ENCODE measurements at regions not wholly inside any gene's neighbourhood (a gene's known extent, or its start where the extent isn't known, plus 50 kb on each side); places are given as distances from the start of the nearest gene placed in this dataset.

DNA sequence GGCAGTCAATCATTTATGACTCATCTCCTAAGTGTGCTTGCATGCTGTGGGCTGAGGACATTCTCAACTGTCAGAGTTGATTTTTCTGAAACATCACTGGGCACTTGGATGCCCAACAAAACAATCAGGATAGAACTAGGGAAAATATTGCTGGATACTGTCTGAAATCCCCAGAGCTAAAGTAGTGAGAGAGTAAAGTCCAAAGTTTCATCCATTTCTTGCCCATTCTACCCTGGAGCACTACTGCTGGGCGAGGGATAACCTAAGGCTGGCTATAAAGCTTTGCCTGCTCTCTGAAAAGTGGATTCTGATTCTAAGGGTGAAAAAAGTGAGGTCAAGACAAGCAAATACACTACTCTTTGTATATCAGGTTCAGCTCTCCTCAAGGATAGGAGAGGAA is 279.6 kb upstream of the EDA2R start:
- intact Hi-C loops (cut with DNase I) = no loop called here
- ATAC-seq (no peak), DNase-seq (no peak)
- no peaks in the 10 kb centered on the region for H3K4me1 ChIP-seq
- H3K27me3 ChIP-seq = no peaks in the 10 kb centered on the region
- H3K4me3 ChIP-seq = no peak overlapping the region
- H3K9me3 ChIP-seq = no peaks in the 10 kb centered on the region
- H3K36me3 ChIP-seq (replicated peaks in 1 of 2; ENCODE audit: insufficient read depth in 1 of 2, low read depth in 2 of 2) = no peaks in the 10 kb centered on the region
- H3K27ac ChIP-seq = no peak overlapping the region
- WGBS, 2 donors = 71 to 75% methylated on average over 1 of the region's 1 CpG
- TF ChIP-seq POLR2A (IDR thresholded peaks at IDR 0.05) (no peak), CTCF (IDR thresholded peaks at IDR 0.05) (no peak)

- Histone ChIP-seq H3K27ac (no peak overlapping the region), H3K4me3 (no peak overlapping the region), H3K9me3 (no peaks in the 10 kb centered on the region), H3K4me1 (no peaks in the 10 kb centered on the region), H3K36me3 (replicated peaks in 1 of 2; ENCODE audit: insufficient read depth in 1 of 2, low read depth in 2 of 2) (no peaks in the 10 kb centered on the region), H3K27me3 (no peaks in the 10 kb centered on the region)
- ATAC-seq (no peak), DNase-seq (no peak)
- intact Hi-C loops (cut with DNase I) = no loop called here
- TF ChIP-seq POLR2A (IDR thresholded peaks at IDR 0.05) (no peak), CTCF (IDR thresholded peaks at IDR 0.05) (no peak)
- WGBS, 2 donors = 22 to 39% methylated on average over 2 of the region's 2 CpGs
Observed at GRCh38 chrX:66915893-66916292, 277.0 kb upstream of the EDA2R start.

GRCh38 chrX:66914080-66914479 is 275.2 kb upstream of the EDA2R start:
- no peaks in the 10 kb centered on the region for H3K27me3 ChIP-seq
- DNase-seq = peak in 1 of 4 donors; percentile 2
- no peak overlapping the region for H3K4me3 ChIP-seq
- intact Hi-C loops (cut with DNase I) = no loop called here
- WGBS, 2 donors = 28 to 44% methylated on average over 6 of the region's 6 CpGs
- H3K9me3 ChIP-seq = no peaks in the 10 kb centered on the region
- no peak for ATAC-seq
- H3K4me1 ChIP-seq = no peaks in the 10 kb centered on the region
- H3K27ac ChIP-seq = no peak overlapping the region
- TF ChIP-seq POLR2A (IDR thresholded peaks at IDR 0.05) (no peak), CTCF (IDR thresholded peaks at IDR 0.05) (no peak)
- no peaks in the 10 kb centered on the region for H3K36me3 ChIP-seq (replicated peaks in 1 of 2; ENCODE audit: insufficient read depth in 1 of 2, low read depth in 2 of 2)

DNA sequence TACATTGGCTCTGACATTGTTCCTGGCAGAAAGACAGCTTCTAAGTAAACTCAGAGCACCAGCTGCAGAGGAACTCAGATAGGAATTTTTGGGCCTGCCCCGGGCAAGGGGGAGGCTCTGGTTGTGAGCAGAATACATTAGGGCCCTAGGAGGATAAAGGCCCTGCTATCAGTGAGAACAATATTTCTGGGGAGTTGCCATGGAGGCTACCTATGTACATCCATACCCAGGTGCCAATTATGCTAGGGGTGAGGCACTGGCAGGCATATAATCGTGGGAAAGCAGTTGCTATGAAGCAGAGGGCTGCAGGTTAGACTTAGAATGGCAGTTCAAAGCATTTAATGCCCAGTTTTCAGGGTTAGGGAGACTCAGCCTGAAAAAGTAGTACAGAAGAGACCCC is 273.5 kb upstream of the EDA2R start:
- ATAC-seq (no peak), DNase-seq (no peak)
- no peaks in the 10 kb centered on the region for H3K36me3 ChIP-seq (replicated peaks in 1 of 2; ENCODE audit: insufficient read depth in 1 of 2, low read depth in 2 of 2)
- H3K9me3 ChIP-seq = no peaks in the 10 kb centered on the region
- no peak overlapping the region for H3K27ac ChIP-seq
- H3K4me3 ChIP-seq = no peak overlapping the region
- no peaks in the 10 kb centered on the region for H3K27me3 ChIP-seq
- no peaks in the 10 kb centered on the region for H3K4me1 ChIP-seq
- intact Hi-C loops (cut with DNase I) = no loop called here
- WGBS, 2 donors = 29% methylated on average over 2 of the region's 2 CpGs; no CpG with 5 or more reads in 1 of the 2 donors
- TF ChIP-seq CTCF (IDR thresholded peaks at IDR 0.05) (no peak), POLR2A (IDR thresholded peaks at IDR 0.05) (no peak)

DNA sequence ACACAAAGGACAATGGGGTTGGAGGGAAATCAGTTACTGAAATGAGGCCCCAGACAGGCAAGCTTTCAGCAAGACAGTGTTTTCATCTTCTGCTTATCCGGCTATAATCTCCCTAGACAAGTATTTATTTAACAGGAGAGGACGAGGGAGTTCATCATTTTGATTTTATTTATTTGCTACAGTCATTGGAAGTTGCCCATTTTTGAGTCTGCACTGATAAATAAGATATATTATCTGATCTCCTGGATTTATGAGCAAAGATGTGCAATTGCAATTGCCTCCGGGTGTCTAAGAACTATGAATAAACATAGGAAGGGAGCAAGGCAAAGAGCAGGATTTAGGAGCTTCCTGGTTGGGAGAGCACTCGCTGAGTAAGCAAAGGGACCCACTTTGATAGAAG is 263.2 kb upstream of the EDA2R start:
- intact Hi-C loops (cut with DNase I) = no loop called here
- ATAC-seq = no peak
- no peaks in the 10 kb centered on the region for H3K4me1 ChIP-seq
- no peak overlapping the region for H3K27ac ChIP-seq
- no peak for DNase-seq
- no peaks in the 10 kb centered on the region for H3K27me3 ChIP-seq
- WGBS, 2 donors = 29 to 33% methylated on average over 4 of the region's 4 CpGs
- no peaks in the 10 kb centered on the region for H3K9me3 ChIP-seq
- TF ChIP-seq CTCF (IDR thresholded peaks at IDR 0.05) (no peak), POLR2A (IDR thresholded peaks at IDR 0.05) (no peak)
- H3K36me3 ChIP-seq (replicated peaks in 1 of 2; ENCODE audit: insufficient read depth in 1 of 2, low read depth in 2 of 2) = no peaks in the 10 kb centered on the region
- H3K4me3 ChIP-seq = no peak overlapping the region

Data from body of pancreas (tissue), 4 donors.